Activated naive CD8-positive, alpha-beta T cell treated with anti-CD3 and anti-CD28 coated beads, Interleukin-2, amount 10 ng/mL, durations not matched to agents 7 days and 5 days (primary cell): ENCODE measurements at regions not wholly inside any gene's neighbourhood (a gene's known extent, or its start where the extent isn't known, plus 50 kb on each side); places are given as distances from the start of the nearest gene placed in this dataset.

Experiments
- ATAC-seq: fragments of 150-1000 bp; cut with Tn5 transposase; one replicate; pipeline ENCODE4 v1.10.0; 2021; ENCODE audit warnings: low read depth, moderate library complexity
- POLR2A ChIA-PET: fragments of 350-600 bp; sonication (Branson Sonifier 250); formaldehyde crosslinking; loops from one replicate; lab custom pipeline; 2021; ENCODE audit warnings: antibody characterized with exemption; lab: Charles Lee
- DNase-seq: peaks from one replicate; pipeline ENCODE4 v3.0.0; 2021
- H3K27ac Mint-ChIP-seq: one replicate; pipeline ENCODE4 v1.8.0; 2022; ENCODE audit warnings: mild to moderate bottlenecking, mixed read lengths
- H3K27me3 Mint-ChIP-seq: one replicate; pipeline ENCODE4 v1.8.0; 2022; ENCODE audit warnings: mild to moderate bottlenecking, moderate library complexity, mixed read lengths
- H3K36me3 Mint-ChIP-seq: one replicate; pipeline ENCODE4 v1.8.0; 2021; ENCODE audit warnings: mild to moderate bottlenecking, mixed read lengths
- H3K4me1 Mint-ChIP-seq: one replicate; pipeline ENCODE4 v1.8.0; 2021; ENCODE audit warnings: mixed read lengths
- H3K4me3 Mint-ChIP-seq: one replicate; pipeline ENCODE4 v1.8.0; 2022; ENCODE audit warnings: mild to moderate bottlenecking, moderate library complexity, mixed read lengths
- H3K9me3 Mint-ChIP-seq: one replicate; pipeline ENCODE4 v1.8.0; 2021; ENCODE audit warnings: mixed read lengths

- POLR2A ChIA-PET, result no interaction called here
- Mint-ChIP-seq H3K27ac (no peak overlapping the region), H3K36me3 (no peaks in the 10 kb centered on the region), H3K27me3 (peaks cover 7% of the 10 kb centered on the region), H3K9me3 (peaks cover 2% of the 10 kb centered on the region), H3K4me3 (no peak overlapping the region), H3K4me1 (no peaks in the 10 kb centered on the region)
- ATAC-seq (no peak), DNase-seq (no peak)
Observed at GRCh38 chr13:73394066-73394465, 335.3 kb downstream of the KLF5 start.

GRCh38 chr13:73390100-73390499 lies 331.3 kb downstream of the KLF5 start:
- no peaks in the 10 kb centered on the region for H3K4me1 Mint-ChIP-seq
- no peak for ATAC-seq
- POLR2A ChIA-PET, result no interaction called here
- no peak for DNase-seq
- peaks cover 2% of the 10 kb centered on the region for H3K27me3 Mint-ChIP-seq
- peaks cover 2% of the 10 kb centered on the region for H3K9me3 Mint-ChIP-seq
- H3K4me3 Mint-ChIP-seq, result no peak overlapping the region
- no peak overlapping the region for H3K27ac Mint-ChIP-seq
- no peaks in the 10 kb centered on the region for H3K36me3 Mint-ChIP-seq

- Mint-ChIP-seq H3K4me3 (no peak overlapping the region), H3K36me3 (no peaks in the 10 kb centered on the region)
Observed at GRCh38 chr13:73388586-73388985, 329.8 kb downstream of the KLF5 start.

GRCh38 chr13:73387318-73387717 lies 328.5 kb downstream of the KLF5 start:
- H3K4me1 Mint-ChIP-seq, result no peaks in the 10 kb centered on the region
- peaks cover 2% of the 10 kb centered on the region for H3K9me3 Mint-ChIP-seq
- H3K27me3 Mint-ChIP-seq, result peaks cover 2% of the 10 kb centered on the region
- DNase-seq (no peak), ATAC-seq (no peak)
- POLR2A ChIA-PET, result no interaction called here
- no peak overlapping the region for H3K4me3 Mint-ChIP-seq
- no peaks in the 10 kb centered on the region for H3K36me3 Mint-ChIP-seq
- no peak overlapping the region for H3K27ac Mint-ChIP-seq

More at GRCh38 chr13:73388586-73388985, 329.8 kb downstream of the KLF5 start:
- Mint-ChIP-seq H3K4me1 (no peaks in the 10 kb centered on the region), H3K27me3 (peaks cover 2% of the 10 kb centered on the region), H3K27ac (no peak overlapping the region), H3K9me3 (peaks cover 2% of the 10 kb centered on the region)
- DNase-seq (no peak), ATAC-seq (no peak)
- POLR2A ChIA-PET, result no interaction called here

- no peaks in the 10 kb centered on the region for H3K4me1 Mint-ChIP-seq
- peaks cover 5% of the 10 kb centered on the region for H3K27me3 Mint-ChIP-seq
- H3K4me3 Mint-ChIP-seq, result no peak overlapping the region
- peaks cover under 1% of the 10 kb centered on the region for H3K9me3 Mint-ChIP-seq
- ATAC-seq, result no peak
- POLR2A ChIA-PET, result no interaction called here
- no peak overlapping the region for H3K27ac Mint-ChIP-seq
- DNase-seq, result no peak
- no peaks in the 10 kb centered on the region for H3K36me3 Mint-ChIP-seq
Observed at GRCh38 chr13:73385848-73386247, 327.0 kb downstream of the KLF5 start.

GRCh38 chr13:73372666-73373627 lies 314.1 kb downstream of the KLF5 start:
- Mint-ChIP-seq H3K4me3 (no peak overlapping the region), H3K27ac (no peak overlapping the region), H3K4me1 (no peaks in the 10 kb centered on the region), H3K36me3 (no peaks in the 10 kb centered on the region), H3K9me3 (peaks cover 3% of the 10 kb centered on the region), H3K27me3 (peaks cover 5% of the 10 kb centered on the region)
- POLR2A ChIA-PET, result no interaction called here
- no peak for DNase-seq
- ATAC-seq, result no peak

DNA sequence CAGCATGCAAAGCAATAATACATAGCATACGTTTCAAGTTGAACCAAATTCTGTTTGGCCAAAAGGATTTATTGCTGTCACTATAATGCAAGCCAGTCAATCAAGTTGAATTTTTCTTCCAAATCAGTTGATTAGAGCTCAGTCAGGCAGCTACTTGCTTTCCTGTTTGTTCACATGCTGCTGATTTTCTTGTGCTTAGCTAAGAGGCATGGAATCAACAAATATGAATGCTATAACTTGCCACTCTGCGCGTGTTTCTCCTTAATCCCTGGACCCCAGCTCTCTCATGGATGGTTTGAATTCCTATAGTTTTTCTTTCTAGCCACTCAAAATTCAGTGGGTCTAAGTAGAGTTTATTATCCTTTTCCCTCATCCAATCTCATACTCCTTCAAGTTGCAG lies 311.3 kb downstream of the KLF5 start:
- no peaks in the 10 kb centered on the region for H3K9me3 Mint-ChIP-seq
- no peak overlapping the region for H3K27ac Mint-ChIP-seq
- no peak overlapping the region for H3K4me3 Mint-ChIP-seq
- DNase-seq (no peak), ATAC-seq (no peak)
- no peaks in the 10 kb centered on the region for H3K4me1 Mint-ChIP-seq
- no peaks in the 10 kb centered on the region for H3K36me3 Mint-ChIP-seq
- POLR2A ChIA-PET, result no interaction called here
- peaks cover 7% of the 10 kb centered on the region for H3K27me3 Mint-ChIP-seq

GRCh38 chr13:73369095-73369494 lies 310.3 kb downstream of the KLF5 start:
- DNase-seq (no peak), ATAC-seq (no peak)
- no peaks in the 10 kb centered on the region for H3K36me3 Mint-ChIP-seq
- H3K4me3 Mint-ChIP-seq, result no peak overlapping the region
- H3K9me3 Mint-ChIP-seq, result no peaks in the 10 kb centered on the region
- no peak overlapping the region for H3K27ac Mint-ChIP-seq
- H3K27me3 Mint-ChIP-seq, result peaks cover 7% of the 10 kb centered on the region
- no peaks in the 10 kb centered on the region for H3K4me1 Mint-ChIP-seq
- POLR2A ChIA-PET, result no interaction called here

GRCh38 chr13:73368608-73369007 lies 309.8 kb downstream of the KLF5 start:
- POLR2A ChIA-PET, result no interaction called here
- no peak for ATAC-seq
- H3K36me3 Mint-ChIP-seq, result no peaks in the 10 kb centered on the region

GRCh38 chr13:73367886-73368285 lies 309.1 kb downstream of the KLF5 start:
- no peak overlapping the region for H3K27ac Mint-ChIP-seq
- POLR2A ChIA-PET, result no interaction called here
- H3K27me3 Mint-ChIP-seq, result peaks cover 3% of the 10 kb centered on the region
- no peaks in the 10 kb centered on the region for H3K4me1 Mint-ChIP-seq
- H3K4me3 Mint-ChIP-seq, result no peak overlapping the region
- H3K36me3 Mint-ChIP-seq, result no peaks in the 10 kb centered on the region
- ATAC-seq (no peak), DNase-seq (no peak)
- H3K9me3 Mint-ChIP-seq, result no peaks in the 10 kb centered on the region

More at GRCh38 chr13:73368608-73369007, 309.8 kb downstream of the KLF5 start:
- DNase-seq, result no peak
- Mint-ChIP-seq H3K27me3 (peaks cover 3% of the 10 kb centered on the region), H3K9me3 (no peaks in the 10 kb centered on the region), H3K4me3 (no peak overlapping the region), H3K4me1 (no peaks in the 10 kb centered on the region), H3K27ac (no peak overlapping the region)

DNA sequence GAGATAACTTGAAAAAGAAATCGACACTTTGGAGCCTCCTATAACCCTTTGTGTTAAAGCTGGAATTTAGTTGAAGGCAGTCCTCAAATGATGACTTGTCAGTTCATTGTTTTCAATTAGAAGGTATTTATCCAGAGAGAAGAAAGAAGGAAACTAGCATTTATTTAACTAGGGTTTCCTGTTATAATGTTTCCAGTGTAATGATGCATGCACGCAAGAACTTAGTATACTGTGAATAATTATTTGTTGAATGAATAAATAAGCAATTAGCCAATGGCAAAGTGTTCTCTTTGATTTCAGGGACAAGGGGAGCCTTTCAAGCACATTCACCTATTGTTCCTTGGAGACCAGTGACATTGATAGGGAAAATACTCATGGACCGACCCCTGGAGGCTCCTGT lies 307.4 kb downstream of the KLF5 start:
- POLR2A ChIA-PET, result no interaction called here
- H3K27ac Mint-ChIP-seq, result no peak overlapping the region
- H3K36me3 Mint-ChIP-seq, result no peaks in the 10 kb centered on the region
- DNase-seq (no peak), ATAC-seq (no peak)
- peaks cover 3% of the 10 kb centered on the region for H3K27me3 Mint-ChIP-seq
- H3K4me1 Mint-ChIP-seq, result no peaks in the 10 kb centered on the region
- no peaks in the 10 kb centered on the region for H3K9me3 Mint-ChIP-seq
- no peak overlapping the region for H3K4me3 Mint-ChIP-seq

DNA sequence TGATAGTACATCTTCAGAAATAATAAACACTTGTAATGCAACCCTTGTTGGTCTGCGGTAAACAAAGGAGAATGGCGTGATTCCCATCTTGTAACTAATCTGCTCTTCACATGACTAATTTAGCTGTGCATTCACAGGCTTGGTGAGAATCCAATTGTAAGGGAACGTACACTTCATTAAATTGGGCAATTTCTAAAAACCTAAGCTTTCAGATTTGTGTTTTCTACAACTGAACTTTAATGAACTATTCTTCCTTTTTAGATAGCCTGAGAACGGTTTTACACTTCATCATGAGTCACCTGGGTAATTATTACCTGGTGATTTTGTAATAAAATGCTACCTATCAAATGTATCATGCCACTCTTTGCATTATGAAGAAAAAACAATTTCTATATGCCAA lies 306.9 kb downstream of the KLF5 start:
- POLR2A ChIA-PET, result no interaction called here

GRCh38 chr13:73365252-73365651 lies 306.4 kb downstream of the KLF5 start:
- Mint-ChIP-seq H3K4me1 (no peaks in the 10 kb centered on the region), H3K9me3 (no peaks in the 10 kb centered on the region)
- POLR2A ChIA-PET, result no interaction called here

More for the DNA sequence above, 306.9 kb downstream of the KLF5 start:
- peaks cover 3% of the 10 kb centered on the region for H3K27me3 Mint-ChIP-seq
- DNase-seq, result no peak
- H3K4me3 Mint-ChIP-seq, result no peak overlapping the region
- no peaks in the 10 kb centered on the region for H3K4me1 Mint-ChIP-seq
- no peak overlapping the region for H3K27ac Mint-ChIP-seq
- ATAC-seq, result no peak
- no peaks in the 10 kb centered on the region for H3K36me3 Mint-ChIP-seq
- no peaks in the 10 kb centered on the region for H3K9me3 Mint-ChIP-seq

DNA sequence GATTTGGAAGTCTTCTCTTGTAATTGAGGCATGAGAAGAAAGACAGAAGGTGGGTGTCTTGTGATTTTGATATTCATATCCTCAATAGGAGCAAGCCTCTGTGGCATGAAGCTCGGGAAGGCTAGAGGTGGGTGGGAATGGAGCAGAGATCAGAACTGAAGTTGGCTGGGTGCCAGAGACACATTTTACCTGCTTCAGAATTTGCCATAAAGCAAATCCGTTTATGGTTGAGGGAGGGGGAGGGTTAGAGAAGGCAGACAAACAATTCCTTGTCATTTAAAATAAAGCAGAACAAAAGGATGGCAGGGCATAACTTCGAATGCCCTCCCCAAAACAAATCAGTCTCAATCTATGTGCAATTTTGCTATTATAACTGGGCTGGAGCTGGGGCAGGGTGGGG lies 305.9 kb downstream of the KLF5 start:
- Mint-ChIP-seq H3K9me3 (no peaks in the 10 kb centered on the region), H3K27me3 (peaks cover 3% of the 10 kb centered on the region), H3K27ac (no peak overlapping the region), H3K36me3 (no peaks in the 10 kb centered on the region), H3K4me1 (no peaks in the 10 kb centered on the region), H3K4me3 (no peak overlapping the region)
- DNase-seq (no peak), ATAC-seq (no peak)
- POLR2A ChIA-PET, result no interaction called here

More at GRCh38 chr13:73365252-73365651, 306.4 kb downstream of the KLF5 start:
- H3K27me3 Mint-ChIP-seq, result peaks cover 3% of the 10 kb centered on the region
- ATAC-seq (no peak), DNase-seq (no peak)
- no peak overlapping the region for H3K27ac Mint-ChIP-seq
- H3K36me3 Mint-ChIP-seq, result no peaks in the 10 kb centered on the region
- H3K4me3 Mint-ChIP-seq, result no peak overlapping the region
